ENCODE measurements at regions not wholly inside any gene's neighbourhood (a gene's known extent, or its start where the extent isn't known, plus 50 kb on each side); places are given as distances from the start of the nearest gene placed in this dataset.

DNA sequence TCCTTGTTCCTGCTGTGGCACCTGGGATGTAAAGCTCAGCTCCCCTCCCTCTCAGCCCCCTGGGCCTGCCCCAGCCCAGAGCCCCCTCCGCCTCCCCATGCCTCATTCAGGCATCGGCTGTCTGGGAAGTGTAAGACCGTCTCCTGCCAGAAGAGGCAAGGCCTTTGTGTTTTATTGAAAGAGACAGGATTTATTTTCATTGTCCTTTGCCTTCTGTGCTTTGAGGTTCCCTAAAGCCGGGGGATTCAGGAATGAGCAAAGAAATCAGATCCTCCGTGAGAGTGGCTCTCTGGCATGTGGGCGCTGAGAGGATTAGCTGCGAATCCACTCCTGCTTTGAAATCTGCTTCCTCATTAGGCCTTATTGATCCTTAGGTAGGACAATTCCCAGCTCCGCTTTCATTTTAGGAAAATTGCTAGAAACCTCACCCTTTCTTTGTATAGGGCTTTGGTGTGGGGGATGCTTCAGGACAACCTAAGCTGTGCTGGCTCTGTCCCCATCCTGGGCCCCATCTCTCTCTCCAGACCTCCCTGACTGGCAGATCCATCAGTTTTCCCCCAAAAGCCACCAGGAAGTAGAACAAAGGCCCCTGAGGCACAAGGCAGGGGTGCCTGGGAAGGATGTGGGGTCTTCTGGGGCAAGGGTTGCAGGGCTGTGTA lies 211.5 kb upstream of the TNRC6C start:
- TF ChIP-seq, protein P1, sequence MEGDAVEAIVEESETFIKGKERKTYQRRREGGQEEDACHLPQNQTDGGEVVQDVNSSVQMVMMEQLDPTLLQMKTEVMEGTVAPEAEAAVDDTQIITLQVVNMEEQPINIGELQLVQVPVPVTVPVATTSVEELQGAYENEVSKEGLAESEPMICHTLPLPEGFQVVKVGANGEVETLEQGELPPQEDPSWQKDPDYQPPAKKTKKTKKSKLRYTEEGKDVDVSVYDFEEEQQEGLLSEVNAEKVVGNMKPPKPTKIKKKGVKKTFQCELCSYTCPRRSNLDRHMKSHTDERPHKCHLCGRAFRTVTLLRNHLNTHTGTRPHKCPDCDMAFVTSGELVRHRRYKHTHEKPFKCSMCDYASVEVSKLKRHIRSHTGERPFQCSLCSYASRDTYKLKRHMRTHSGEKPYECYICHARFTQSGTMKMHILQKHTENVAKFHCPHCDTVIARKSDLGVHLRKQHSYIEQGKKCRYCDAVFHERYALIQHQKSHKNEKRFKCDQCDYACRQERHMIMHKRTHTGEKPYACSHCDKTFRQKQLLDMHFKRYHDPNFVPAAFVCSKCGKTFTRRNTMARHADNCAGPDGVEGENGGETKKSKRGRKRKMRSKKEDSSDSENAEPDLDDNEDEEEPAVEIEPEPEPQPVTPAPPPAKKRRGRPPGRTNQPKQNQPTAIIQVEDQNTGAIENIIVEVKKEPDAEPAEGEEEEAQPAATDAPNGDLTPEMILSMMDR (IDR thresholded peaks at IDR 0.05; ENCODE audit: low read depth, low read length) = no peak
- TF ChIP-seq EZH2phosphoT487 (IDR thresholded peaks at IDR 0.05; ENCODE audit: low read depth) = no peak

All from OCI-LY3 (cell line).